SU-DHL-6 (cell line): ENCODE measurements at regions not wholly inside any gene's neighbourhood (a gene's known extent, or its start where the extent isn't known, plus 50 kb on each side); places are given as distances from the start of the nearest gene placed in this dataset.
"Not testable (repeated sequence)": the region's sequence is repeated elsewhere in the genome, so short reads cannot be mapped to it uniquely, and the experiment has no call there.

Experiments used
- H2AFZ ChIP-seq: fragments of 200-600 bp; sonication (generic); 2 replicates; pipeline ENCODE4 v1.6.1; 2014; ENCODE audit warnings: low read depth, mild to moderate bottlenecking, moderate library complexity, mixed read lengths, antibody characterized with exemption, low read length; ENCODE audit not compliant: severe bottlenecking
- H3F3A ChIP-seq: fragments of 200-600 bp; shearing (Covaris generic); 2 replicates; pipeline ENCODE4 v1.6.0; 2016; ENCODE audit warnings: antibody characterized with exemption, mild to moderate bottlenecking; ENCODE audit not compliant: insufficient read depth
- H3K27ac ChIP-seq: fragments of 200-600 bp; sonication (generic); 2 replicates; pipeline ENCODE4 v1.5.1; 2016; ENCODE audit warnings: low read depth, mild to moderate bottlenecking, low read length, moderate library complexity, mixed read lengths
- H3K27me3 ChIP-seq: fragments of 200-600 bp; sonication (generic), shearing (Covaris generic); 2 replicates; pipeline ENCODE4 v1.6.0; 2014; ENCODE audit warnings: mild to moderate bottlenecking, low read length
- H3K36me3 ChIP-seq: fragments of 200-600 bp; sonication (generic); 2 replicates; pipeline ENCODE4 v1.6.1; 2014; ENCODE audit warnings: mild to moderate bottlenecking, low read length, mixed read lengths
- H3K4me2 ChIP-seq: fragments of 300-600, 200-600 bp; shearing (Covaris generic), sonication (generic); 2 replicates; pipeline ENCODE4 v1.6.0; 2014; ENCODE audit warnings: low read length, low read depth, mild to moderate bottlenecking; ENCODE audit not compliant: poor library complexity, severe bottlenecking
- H3K4me3 ChIP-seq: fragments of 200-600 bp; sonication (generic); 2 replicates; pipeline ENCODE4 v1.5.1; 2014; ENCODE audit warnings: antibody characterized with exemption, low read length, mild to moderate bottlenecking, mixed read lengths; ENCODE audit not compliant: insufficient read depth, poor library complexity, severe bottlenecking
- H3K79me2 ChIP-seq: fragments of 200-600 bp; sonication (generic); 2 replicates; pipeline ENCODE4 v1.6.1; 2014; ENCODE audit warnings: mild to moderate bottlenecking, low read length, moderate library complexity; ENCODE audit not compliant: insufficient read depth
- H3K9ac ChIP-seq: fragments of 200-600 bp; sonication (generic); 2 replicates; pipeline ENCODE4 v1.7.0; 2014; ENCODE audit warnings: mild to moderate bottlenecking, low read length
- H3K9me2 ChIP-seq: fragments of 200-600 bp; sonication (generic); replicated peaks from 2 replicates; pipeline ENCODE4 v1.6.1; 2014; ENCODE audit warnings: low read length; ENCODE audit not compliant: insufficient read depth
- H3K9me3 ChIP-seq: fragments of 200-600 bp; sonication (generic); 2 replicates; pipeline ENCODE4 v1.6.1; 2014; ENCODE audit warnings: low read length, mixed read lengths; ENCODE audit not compliant: insufficient read depth
- H4K20me1 ChIP-seq: fragments of 200-600 bp; sonication (generic); 2 replicates; pipeline ENCODE4 v1.6.1; 2014; ENCODE audit warnings: low read depth, mild to moderate bottlenecking, antibody characterized with exemption, low read length, moderate library complexity, mixed read lengths
- EZH2phosphoT487 ChIP-seq: fragments of 200-600 bp; sonication (generic), shearing (Covaris generic); conservative IDR thresholded peaks from 2 replicates; pipeline ENCODE4 v1.6.1; 2018; ENCODE audit warnings: mild to moderate bottlenecking, antibody characterized with exemption, low read length, moderate library complexity, mixed read lengths
- TF ChIP-seq, protein P1 (sequence below): fragments of 200-600 bp; sonication (generic); IDR thresholded peaks from one replicate; pipeline ENCODE4 v1.5.1; 2017; ENCODE audit warnings: antibody characterized with exemption, mild to moderate bottlenecking, low read length, moderate library complexity; ENCODE audit not compliant: insufficient read depth, poor library complexity, severe bottlenecking

DNA sequence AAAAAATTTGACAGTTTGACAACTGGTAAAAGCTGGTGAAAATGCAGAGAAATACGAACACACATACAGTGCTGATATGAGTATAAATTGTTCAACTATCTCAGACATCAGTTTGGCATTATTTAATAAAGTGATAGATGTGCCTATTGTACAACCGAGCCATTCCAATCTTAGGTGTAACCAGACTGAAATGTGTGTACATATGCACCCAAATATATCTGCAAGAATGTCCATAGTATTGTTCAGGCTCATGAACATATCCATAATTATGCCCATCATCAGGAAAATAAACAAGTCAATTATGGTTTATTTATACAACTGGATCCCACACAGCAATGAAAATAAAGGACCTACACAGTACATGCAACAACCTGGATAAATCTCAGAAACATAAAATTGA, 188.9 kb upstream of the DDX53 start:
- Histone ChIP-seq H3F3A (no peaks in the 10 kb centered on the region), H4K20me1 (no peaks in the 10 kb centered on the region), H3K27ac (no peak overlapping the region), H3K4me3 (no peak overlapping the region), H3K79me2 (no peaks in the 10 kb centered on the region), H3K9me2 (no peaks in the 10 kb centered on the region), H3K27me3 (no peaks in the 10 kb centered on the region), H3K4me2 (no peak overlapping the region), H3K9ac (no peak overlapping the region), H3K36me3 (no peaks in the 10 kb centered on the region), H2AFZ (no peak overlapping the region), H3K9me3 (no peaks in the 10 kb centered on the region)
- TF ChIP-seq EZH2phosphoT487: no peak
- TF ChIP-seq, protein P1, sequence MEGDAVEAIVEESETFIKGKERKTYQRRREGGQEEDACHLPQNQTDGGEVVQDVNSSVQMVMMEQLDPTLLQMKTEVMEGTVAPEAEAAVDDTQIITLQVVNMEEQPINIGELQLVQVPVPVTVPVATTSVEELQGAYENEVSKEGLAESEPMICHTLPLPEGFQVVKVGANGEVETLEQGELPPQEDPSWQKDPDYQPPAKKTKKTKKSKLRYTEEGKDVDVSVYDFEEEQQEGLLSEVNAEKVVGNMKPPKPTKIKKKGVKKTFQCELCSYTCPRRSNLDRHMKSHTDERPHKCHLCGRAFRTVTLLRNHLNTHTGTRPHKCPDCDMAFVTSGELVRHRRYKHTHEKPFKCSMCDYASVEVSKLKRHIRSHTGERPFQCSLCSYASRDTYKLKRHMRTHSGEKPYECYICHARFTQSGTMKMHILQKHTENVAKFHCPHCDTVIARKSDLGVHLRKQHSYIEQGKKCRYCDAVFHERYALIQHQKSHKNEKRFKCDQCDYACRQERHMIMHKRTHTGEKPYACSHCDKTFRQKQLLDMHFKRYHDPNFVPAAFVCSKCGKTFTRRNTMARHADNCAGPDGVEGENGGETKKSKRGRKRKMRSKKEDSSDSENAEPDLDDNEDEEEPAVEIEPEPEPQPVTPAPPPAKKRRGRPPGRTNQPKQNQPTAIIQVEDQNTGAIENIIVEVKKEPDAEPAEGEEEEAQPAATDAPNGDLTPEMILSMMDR: no peak

DNA sequence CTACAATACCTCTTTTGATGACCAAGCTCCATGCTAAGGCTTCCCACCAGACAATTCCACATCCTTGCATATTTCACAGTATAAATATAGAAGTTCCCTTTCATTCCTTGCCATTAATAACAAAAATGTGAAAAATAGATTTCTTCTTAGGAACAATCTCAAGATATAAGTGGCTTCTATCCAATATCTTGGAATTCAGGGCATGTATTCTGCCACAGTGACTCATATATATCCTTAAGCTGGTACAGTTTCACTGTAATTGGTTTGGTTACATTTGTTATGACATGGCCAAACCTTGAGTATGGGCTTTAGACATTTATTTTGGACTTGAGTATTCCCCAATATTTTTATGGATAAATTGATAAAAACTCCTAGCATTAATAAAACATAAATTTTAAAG, 181.7 kb upstream of the DDX53 start:
- no peaks in the 10 kb centered on the region for H3K9me3 ChIP-seq
- H3K4me3 ChIP-seq: no peak overlapping the region
- no peaks in the 10 kb centered on the region for H3K27me3 ChIP-seq
- no peak overlapping the region for H3K4me2 ChIP-seq
- H3K79me2 ChIP-seq: no peaks in the 10 kb centered on the region
- H3K9me2 ChIP-seq: no peaks in the 10 kb centered on the region
- TF ChIP-seq EZH2phosphoT487: no peak
- TF ChIP-seq, protein P1: no peak
- no peaks in the 10 kb centered on the region for H4K20me1 ChIP-seq
- no peak overlapping the region for H2AFZ ChIP-seq
- H3K36me3 ChIP-seq: no peaks in the 10 kb centered on the region
- no peaks in the 10 kb centered on the region for H3F3A ChIP-seq
- H3K27ac ChIP-seq: no peak overlapping the region
- no peak overlapping the region for H3K9ac ChIP-seq

DNA sequence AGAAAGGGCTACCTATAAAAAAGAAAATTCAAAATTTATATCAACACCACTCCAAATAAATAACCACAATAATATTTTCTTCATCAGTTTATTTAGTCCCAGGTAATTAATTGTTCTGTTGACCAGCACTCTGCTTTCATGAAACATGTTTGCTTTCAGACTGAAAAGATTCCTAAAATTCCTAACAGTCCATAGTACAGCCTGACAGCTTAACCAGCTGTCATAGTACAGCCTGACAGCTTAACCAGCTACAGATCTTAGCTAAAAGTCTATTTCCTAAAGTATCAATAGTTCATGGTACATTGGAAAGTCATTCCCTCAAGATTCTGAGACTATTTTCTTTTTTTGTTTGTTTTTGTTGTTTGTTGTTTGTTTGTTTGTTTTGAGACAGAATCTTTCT, 144.1 kb upstream of the DDX53 start:
- H3K36me3 ChIP-seq: no peaks in the 10 kb centered on the region
- H3K27ac ChIP-seq: no peak overlapping the region
- H3K9me2 ChIP-seq: no peaks in the 10 kb centered on the region
- H2AFZ ChIP-seq: no peak overlapping the region
- H3K9me3 ChIP-seq: no peaks in the 10 kb centered on the region
- H3K27me3 ChIP-seq: no peaks in the 10 kb centered on the region
- no peak overlapping the region for H3K4me3 ChIP-seq
- H3K9ac ChIP-seq: no peak overlapping the region
- H4K20me1 ChIP-seq: no peaks in the 10 kb centered on the region
- H3F3A ChIP-seq: no peaks in the 10 kb centered on the region
- TF ChIP-seq EZH2phosphoT487: no peak
- TF ChIP-seq, protein P1: no peak
- H3K79me2 ChIP-seq: no peaks in the 10 kb centered on the region
- no peak overlapping the region for H3K4me2 ChIP-seq

DNA sequence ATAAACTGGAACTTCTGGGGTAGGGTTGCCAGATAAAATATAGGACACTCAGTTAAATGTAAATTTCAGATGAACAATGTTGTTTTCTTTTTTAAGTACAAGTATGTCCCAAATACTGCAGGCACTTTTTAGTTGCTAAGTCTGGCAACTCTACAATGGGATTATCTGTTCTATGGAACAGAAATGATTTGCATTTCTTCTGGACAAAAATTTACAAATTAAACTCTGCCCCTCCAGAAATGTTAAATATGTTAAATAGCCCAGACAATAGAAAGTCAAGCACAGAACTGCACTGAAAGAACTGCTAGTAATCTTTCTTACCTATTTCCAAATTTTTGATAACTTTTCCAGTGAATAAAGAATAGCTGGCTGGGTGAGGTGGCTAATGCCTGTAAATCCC, 140.1 kb upstream of the DDX53 start:
- Histone ChIP-seq H3K9me2 (no peaks in the 10 kb centered on the region), H3K27me3 (no peaks in the 10 kb centered on the region), H2AFZ (no peak overlapping the region), H3K36me3 (no peaks in the 10 kb centered on the region), H3K9me3 (no peaks in the 10 kb centered on the region), H3K79me2 (no peaks in the 10 kb centered on the region), H3K4me3 (no peak overlapping the region), H3F3A (no peaks in the 10 kb centered on the region), H3K4me2 (no peak overlapping the region), H3K9ac (no peak overlapping the region), H3K27ac (no peak overlapping the region), H4K20me1 (no peaks in the 10 kb centered on the region)
- TF ChIP-seq, protein P1: no peak
- TF ChIP-seq EZH2phosphoT487: no peak

DNA sequence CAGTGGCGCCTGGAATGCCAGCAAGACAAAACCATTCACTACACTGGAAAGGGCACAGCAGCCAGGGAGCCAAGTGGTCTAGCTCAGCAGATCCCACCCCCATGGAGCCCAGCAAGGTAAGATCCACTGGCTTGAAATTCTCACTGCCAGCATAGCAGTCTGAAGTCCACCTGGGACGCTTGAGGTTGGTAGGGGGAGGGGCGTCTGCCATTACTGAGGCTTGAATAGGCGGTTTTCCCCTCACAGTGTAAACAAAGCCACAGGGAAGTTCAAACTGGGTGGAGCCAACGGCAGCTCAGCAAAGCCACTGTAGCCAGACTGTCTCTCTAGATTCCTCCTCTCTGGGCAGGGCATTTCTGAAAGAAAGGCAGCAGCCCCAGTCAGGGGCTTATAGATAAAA, 133.0 kb upstream of the DDX53 start:
- H3K4me3 ChIP-seq, H3K9me2 ChIP-seq, H3K9me3 ChIP-seq, H3K36me3 ChIP-seq, H3K27ac ChIP-seq, H2AFZ ChIP-seq, H3K27me3 ChIP-seq, H4K20me1 ChIP-seq, H3K79me2 ChIP-seq, H3K9ac ChIP-seq, H3K4me2 ChIP-seq, H3F3A ChIP-seq: not testable (repeated sequence)
